GM21786 (cell line): ENCODE measurements at regions not wholly inside any gene's neighbourhood (a gene's known extent, or its start where the extent isn't known, plus 50 kb on each side); places are given as distances from the start of the nearest gene placed in this dataset.

Experiments used
- ATAC-seq: cut with Tn5 transposase; IDR thresholded peaks from one replicate; pipeline ENCODE4 v1.9.1; 2021; ENCODE audit not compliant: unreplicated experiment

DNA sequence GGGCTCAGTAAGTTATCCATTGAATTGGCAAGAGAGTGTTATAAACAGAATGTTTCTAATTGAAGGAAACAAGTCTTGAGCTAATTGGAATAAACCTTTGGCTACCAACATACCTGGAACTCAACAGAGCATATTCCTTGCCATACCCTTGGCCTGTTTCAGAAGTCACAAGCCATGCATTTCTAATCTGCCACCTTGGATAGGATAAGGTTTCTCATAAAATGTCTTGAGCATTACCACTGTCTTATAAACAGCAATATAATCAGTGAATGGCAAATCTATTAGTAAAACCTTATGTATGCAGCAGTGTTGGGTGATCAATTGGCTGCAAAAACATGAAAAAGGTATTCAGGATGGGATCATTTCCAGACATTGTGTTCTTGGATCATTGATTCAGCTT, 765.2 kb upstream of the SEL1L start:
- no peak for ATAC-seq

DNA sequence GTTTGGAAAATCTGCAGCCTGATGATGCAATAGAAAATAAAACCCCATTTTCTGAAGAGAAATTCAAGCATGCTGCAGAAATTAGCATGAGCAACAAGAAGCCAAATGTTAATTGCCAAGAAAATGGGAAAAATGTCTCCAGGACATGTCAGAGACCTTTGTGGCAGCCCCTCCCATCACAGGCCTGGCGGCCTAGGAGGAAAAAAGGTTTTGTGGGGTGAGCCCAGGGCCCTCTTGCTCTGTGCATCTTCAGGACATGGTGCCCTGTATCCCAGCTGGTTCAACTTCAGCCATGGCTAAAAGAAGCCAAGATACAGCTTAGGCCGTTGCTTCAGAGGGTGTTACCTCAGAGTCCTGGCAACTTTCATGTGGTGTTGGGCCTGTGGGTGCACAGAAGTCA, 775.5 kb upstream of the SEL1L start:
- ATAC-seq, result no peak

DNA sequence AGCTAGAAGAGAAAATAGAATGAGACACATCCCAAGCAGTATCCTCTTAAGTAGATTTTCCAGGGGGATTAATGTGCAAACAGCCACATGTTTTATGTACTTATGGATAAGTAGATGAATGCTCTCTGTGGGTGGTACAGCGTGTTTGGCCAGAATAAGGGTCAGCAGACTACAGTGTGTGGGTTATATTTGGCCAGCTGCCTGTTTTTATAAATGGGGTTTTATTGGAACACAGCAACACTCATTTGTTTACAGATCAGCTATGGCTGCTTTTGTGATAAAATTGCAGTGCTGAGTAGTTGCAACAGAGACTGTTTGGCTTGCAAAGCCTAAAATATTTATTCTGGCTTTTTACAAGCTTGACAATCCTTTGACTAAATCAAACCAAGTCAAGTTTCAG, 780.2 kb upstream of the SEL1L start:
- ATAC-seq, result no peak

DNA sequence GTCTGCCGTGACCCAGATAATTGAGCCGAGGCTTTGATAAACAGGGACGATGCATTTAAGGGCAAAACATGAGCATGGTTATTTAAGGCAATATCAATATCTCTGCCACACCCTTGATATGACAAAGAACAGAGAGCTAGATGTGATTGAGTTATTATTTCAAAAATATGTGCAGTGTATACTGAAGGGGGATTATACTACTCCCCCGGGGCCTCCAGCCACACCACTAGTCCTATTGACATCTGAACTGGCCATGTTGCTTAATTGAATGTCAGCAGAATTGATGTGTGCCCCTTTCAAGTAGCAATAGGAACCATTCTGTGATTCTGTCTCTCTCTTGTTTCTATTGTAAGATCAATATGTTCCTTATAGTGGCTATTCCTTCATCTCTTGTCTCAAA, 794.8 kb upstream of the SEL1L start:
- no peak for ATAC-seq

DNA sequence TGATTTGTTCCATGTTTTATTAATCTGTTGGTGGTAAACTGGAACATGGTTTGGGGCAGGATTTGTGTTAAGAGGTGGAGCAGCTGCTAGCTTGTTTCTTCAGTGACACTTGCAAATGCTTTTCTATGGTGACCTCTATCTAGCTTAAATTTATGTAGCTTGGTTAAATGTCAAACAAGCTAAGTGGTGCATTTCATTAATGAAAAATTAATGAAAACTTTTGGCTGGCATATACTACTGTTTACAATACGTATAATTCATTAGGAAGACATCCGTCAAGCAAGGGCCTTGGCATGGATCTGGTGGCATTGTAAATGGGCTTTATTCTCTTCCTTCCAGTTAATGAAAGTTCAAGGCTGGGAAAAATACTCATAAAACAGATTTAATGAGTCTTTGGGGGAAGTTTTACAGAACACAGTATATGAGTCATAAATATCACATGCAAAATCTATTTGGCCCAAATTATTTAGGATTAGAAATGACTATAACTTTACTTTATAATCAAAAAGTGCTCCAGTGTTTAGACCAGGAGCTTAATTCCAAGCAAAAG, 807.7 kb upstream of the SEL1L start:
- ATAC-seq, result no peak

DNA sequence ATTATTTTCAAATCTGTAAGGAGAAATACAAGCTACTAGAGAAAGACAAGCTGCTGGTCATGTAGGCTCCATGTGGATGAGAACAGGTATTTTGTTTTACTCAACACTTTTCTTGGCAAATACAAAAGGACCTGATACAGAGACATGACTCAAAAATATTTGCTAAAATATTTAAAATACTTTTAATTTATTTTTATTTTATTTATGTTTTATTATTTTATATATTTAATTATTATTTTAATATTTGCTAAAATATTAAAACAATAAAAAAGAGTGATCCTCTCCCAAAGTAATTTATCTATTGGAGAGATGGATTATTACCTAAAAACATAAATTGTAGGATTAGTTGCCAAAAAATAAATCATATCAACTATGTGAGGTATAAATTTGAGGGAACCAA, 808.9 kb upstream of the SEL1L start:
- ATAC-seq, result no peak

DNA sequence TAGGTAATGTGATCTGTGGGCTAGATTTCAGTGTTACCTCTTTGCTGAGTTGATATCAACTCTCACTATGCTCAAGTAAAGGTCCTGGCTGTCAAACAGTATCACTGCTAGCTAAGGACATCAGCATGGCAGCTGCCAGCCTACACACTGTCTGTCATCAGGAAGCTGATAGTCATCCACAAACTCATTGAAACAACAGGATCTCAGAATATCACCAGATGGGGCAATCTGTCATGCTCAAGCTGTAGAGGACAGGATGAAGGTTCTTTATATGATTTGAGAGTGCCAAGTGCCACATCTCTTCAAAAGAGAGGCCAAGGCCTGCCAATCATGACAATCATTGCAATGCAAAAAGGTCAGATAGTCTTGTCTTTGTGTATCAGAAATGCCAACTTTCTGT, 811.5 kb upstream of the SEL1L start:
- no peak for ATAC-seq

DNA sequence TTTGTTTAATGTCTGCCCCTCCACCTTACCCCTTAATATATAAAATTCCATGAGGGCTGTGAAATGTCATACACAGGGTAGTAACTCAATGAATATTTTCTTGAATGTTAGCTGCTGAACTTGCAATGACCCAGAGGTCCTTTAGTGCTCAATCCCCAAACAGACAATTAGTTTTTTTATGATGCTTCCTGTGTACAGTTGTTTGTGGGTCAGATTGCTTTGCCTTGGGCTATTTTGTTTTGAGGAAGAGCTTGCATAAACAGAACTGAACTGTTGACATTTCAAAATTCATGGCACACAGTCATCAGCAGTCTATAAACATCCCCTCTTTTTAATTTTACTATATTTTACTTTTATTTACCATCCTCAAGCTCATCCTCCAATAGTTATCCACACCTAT, 820.5 kb upstream of the SEL1L start:
- ATAC-seq, result no peak

DNA sequence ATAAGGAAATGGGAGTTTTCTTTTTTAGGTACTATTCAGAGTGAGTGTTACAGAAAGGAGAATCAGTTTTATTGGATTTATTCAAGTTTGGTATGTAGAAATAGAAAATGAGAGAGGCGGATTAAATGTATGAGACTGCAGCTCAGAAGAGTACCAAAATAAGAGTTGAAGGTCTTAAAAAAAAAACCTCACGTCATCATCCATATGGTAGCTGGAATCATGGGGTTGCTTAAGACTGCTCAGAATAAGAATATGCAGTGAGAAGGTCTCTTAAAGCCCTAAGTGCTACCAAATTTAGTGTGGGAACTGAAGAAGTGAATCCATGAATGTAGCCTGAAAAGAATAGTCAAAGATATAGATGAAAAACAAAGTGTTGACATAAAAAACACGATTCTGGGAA, 825.5 kb upstream of the SEL1L start:
- ATAC-seq, result no peak

DNA sequence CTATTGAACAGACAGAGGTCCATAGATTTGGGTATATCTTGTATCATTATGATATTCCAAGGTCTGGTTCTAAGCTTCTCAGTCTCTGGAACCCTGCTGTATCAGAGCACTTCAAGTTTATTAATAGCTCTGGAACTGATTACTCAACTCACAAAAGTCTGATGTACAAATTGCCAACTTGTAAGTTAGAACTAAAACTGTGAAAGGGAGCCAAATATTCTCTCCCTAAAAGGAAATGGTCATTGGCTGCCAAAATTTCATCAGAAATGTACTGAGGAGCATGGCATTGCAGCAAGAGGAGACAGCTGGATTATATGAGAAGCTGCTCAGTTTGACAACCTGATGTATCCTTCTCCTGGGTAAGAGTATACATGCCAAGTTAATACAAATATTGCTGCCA, 828.8 kb upstream of the SEL1L start:
- ATAC-seq, result no peak

DNA sequence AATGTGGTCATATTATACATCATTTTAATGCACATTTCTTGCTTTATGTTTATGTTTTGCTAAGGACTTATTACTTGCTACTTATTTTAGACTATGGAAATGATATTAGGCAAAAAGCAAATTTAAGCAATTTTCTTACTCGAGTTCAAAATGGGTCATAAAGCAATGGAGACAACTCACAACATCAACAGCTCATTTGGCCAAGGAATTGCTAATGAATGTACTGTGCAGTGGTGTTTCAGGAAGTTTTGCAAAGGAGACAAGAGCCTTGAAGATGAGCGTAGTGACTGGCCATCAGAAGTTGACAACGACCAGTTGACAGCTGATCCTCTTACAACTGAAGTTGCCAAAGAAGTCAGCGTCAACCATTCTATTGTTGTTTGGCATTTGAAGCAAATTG, 831.8 kb upstream of the SEL1L start:
- no peak for ATAC-seq

DNA sequence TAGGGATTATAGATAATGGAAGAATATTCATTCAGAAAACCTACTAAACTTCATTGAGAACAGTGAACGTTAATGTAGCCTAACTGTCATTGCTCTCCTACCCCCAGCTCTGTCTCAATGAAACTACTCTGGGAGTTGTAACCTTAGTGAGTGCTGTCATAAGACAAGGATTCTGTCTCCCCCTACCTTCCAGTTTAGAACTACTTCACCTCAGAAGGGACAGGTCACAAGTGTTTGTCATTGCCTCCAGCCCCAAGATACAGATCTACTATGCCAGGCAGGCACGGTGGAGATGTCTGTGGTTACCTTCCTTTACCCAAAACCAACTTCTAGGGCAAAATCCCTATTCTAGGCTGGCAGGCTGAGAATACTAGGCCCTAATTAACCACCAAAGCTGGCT, 833.1 kb upstream of the SEL1L start:
- ATAC-seq, result no peak

DNA sequence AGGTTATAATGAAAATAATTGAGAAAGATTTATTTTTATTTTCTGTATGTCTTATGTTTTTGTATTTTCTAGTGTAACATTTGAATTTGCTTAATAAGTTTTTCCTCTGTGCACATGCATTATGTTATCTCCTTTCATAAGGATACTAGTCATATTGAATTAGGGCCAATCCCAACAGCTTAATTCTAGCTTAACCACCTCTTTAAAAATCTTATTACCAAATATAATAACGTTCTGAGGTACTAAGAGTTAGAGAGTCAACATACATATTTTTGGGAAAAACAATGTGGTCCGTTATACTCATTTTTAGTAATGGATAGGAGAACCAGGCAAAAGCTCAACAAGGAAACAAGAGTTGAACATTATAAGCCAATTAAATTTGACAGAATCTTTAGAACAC, 845.6 kb upstream of the SEL1L start:
- no peak for ATAC-seq

DNA sequence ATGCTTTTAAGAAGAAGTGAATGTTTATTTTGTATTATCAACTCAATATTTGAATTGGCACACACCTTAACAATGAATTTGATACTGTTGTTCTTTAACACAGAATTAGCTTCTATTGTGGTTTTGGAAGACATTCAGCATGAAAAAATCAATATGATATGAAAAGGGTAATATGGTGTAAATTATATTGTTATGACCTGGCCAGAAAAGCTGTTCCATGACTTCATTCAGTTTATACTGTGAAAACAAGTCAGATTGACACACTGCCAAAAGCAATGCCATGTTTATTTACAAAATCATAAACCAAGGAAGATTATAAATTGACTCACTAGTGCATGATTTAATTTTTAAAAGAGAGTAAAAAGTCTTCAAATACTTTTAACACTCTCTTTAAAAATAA, 851.4 kb upstream of the SEL1L start:
- ATAC-seq, result no peak

DNA sequence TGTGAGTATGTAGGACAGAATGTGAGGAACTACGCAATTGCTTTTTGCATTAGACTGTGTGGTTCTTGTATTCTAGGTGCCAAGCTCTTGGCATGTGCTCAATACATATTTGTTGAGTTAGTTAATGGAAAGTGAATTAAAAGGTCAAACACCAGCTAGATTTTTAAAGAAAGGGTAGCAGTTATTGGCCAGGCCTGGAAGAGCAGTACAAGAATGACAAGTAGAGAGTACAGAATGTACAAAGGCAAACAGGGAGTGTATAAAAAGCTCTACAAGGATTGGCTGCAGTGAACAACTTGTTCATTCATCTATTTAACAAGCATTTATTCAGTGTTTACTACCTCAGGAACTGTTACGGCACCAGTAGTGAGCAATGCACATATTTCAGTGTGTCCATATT, 854.0 kb upstream of the SEL1L start:
- no peak for ATAC-seq

DNA sequence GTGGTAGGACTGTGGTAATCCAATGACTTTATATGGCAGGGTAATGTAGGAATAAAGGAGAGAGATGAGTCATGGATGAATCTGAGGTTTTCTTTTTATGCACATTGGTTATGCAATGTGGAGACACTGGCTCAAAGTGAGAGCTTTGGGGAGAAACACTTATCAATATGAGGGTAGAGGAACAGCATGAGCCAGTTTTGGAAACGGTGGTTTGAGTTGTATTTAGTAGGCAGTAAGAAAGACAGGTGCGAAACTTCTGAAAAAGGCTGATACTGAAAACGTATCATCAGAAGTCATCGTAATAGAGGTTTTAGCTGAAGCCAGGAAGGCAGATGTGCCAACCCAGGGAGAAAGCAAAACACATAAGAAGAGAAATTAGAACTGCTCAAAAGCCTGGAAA, 854.8 kb upstream of the SEL1L start:
- no peak for ATAC-seq

DNA sequence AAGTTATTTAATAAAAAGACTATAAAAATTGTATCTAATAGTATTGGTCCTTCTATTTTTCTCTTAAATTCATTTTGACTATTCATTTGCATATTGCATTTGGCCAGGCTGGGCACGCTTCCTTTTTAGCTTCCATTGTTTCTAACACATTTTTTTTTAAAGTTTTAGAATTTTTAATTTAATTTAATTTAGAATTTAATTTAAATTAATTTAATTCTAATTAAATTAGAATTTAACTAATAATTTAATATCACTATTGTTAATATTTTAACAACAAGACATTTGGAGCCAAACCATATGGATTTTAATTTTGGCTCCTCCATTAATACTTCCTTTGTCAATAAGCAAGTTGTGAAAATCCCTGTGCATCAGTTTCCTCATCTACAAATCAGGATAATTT, 856.9 kb upstream of the SEL1L start:
- ATAC-seq, result no peak

DNA sequence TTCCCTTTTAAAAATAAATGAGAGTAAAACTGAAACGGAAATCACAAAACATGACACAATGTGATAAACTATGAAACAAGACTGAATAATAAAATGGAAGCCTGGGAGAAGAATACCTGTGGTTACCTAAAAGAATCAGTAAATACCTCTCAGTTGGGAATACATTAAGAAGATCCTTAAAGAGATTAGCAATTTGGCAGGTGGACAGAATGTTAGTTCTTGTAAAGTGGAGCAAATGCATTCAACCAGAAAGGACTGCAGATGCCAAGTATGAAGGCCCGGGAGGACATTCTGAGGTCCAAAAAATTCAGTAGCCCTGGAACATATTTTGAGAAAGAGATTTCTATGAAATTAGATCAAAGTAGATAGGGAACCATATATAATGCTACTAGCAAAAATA, 861.3 kb upstream of the SEL1L start:
- ATAC-seq, result no peak

DNA sequence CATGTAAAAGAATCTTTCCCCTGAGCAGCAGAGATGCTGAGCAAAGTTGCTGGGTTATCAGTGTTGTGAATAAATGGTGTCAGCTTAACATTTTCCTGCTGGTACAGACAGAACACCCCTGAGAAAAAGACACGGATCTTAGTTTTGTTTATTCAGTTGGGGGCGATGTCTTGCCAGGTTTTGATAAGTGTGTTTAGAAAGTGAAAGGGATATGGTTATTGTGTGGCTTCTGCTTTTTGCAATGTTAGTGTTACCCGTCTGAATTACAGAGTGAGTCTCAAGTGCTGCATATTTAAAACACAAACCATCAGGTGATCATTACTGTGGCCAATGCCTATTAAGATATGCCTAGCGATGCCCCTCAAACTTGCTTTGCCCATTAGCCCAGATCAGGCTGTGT, 864.6 kb upstream of the SEL1L start:
- ATAC-seq, result no peak

DNA sequence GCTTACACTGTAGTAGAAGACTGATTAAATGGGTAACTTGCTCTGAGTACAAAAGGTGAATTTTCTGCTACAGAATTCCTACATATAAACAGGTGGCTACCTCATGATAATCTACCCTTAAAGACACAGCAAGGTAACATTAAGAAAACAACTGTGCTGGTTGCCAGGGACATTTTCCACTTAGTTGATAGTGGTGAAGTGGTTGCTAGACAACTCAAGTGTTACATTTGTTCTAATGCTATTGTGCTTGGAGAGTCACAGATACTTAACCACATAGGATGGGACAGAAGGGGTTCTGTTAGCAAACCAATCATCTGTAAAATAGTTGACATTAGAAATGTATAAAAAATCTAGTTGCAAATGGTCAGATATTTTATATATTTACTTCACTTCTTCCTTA, 870.3 kb upstream of the SEL1L start:
- ATAC-seq, result no peak

DNA sequence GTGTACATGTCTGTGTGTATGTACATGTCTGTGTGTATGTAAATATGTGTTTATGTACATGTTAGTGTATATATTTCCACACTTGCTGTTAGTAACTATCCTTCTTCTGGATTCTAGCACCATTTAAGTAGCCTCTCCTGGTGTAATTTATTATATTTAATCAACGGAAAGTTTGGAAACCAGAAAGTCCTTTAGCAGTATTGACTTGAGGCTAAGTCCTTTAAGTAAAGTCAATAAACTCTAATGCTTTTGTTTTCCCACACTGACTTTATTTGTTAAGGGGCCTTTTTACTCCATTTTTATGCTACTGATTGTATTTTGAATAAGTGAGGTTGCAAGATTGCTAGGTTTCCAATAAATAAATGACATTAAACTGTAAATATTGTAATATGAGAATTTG, 876.4 kb upstream of the SEL1L start:
- no peak for ATAC-seq

DNA sequence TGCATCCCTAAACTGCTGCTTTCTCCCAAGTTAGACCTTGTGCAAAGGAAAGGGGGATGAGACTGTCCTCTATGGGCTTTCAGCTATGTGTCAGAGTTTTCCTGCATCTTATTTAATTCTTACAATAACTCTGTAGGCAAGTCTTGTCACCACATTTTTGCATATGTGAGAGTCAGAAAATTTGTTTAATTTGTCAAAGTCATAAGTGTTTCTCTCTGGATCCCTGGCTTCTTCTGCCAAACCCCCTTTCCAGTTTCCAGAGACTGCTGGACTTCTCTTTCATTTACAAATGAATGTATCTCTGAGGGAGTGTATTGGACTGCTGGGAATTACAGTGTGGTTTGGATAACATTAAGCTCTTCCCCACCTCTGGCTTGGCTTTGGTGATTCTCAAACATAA, 877.6 kb upstream of the SEL1L start:
- no peak for ATAC-seq

DNA sequence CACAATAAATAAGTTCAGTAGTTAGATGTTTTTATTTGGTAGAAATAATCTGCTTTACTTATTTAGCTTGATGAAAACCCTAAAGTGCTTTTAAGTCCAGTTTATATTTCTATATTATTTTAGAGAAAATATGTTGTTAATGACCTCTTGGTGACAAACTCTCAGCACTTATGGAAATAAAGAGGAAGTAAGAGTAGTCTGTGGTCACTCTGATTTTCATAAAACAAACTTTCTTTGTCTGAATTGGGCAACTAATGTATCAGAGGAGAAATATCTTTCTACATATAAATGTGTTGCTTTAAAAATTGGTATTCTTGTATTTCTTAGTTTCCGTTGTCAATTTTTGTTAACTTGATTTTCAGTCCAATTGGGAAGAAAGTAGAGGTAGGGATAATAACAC, 878.9 kb upstream of the SEL1L start:
- ATAC-seq, result no peak
